ENCODE measurements at regions not wholly inside any gene's neighbourhood (a gene's known extent, or its start where the extent isn't known, plus 50 kb on each side); places are given as distances from the start of the nearest gene placed in this dataset.

GRCh38 chr12:93972411-93973208 lies 175.8 kb upstream of the PLXNC1 start:
- WGBS (ENCODE audit: low lambda C conversion rate, missing lambda C conversion rate) = 67% methylated on average over 8 of the region's 8 CpGs
- Histone ChIP-seq H3K79me2 (no peaks in the 10 kb centered on the region), H3K4me1 (ENCODE audit: insufficient read depth) (no peaks in the 10 kb centered on the region), H3K9me3 (ENCODE audit: low read depth) (no peaks in the 10 kb centered on the region), H3K4me2 (no peak overlapping the region), H4K20me1 (ENCODE audit: insufficient read depth, poor library complexity, severe bottlenecking) (no peaks in the 10 kb centered on the region), H3K4me3 (no peak overlapping the region), H3K27me3 (no peaks in the 10 kb centered on the region), H3K27ac (peak overlapping the region; percentile 39), H3K9me2 (replicated peaks; ENCODE audit: insufficient read depth) (no peaks in the 10 kb centered on the region), H3K36me3 (replicated peaks; ENCODE audit: insufficient read depth, low read depth) (no peaks in the 10 kb centered on the region), H2AFZ (no peak overlapping the region)
- TF ChIP-seq EZH2 (IDR thresholded peaks at IDR 0.05; ENCODE audit: borderline replicate concordance) = no peak
- no peak for TF ChIP-seq CTCF (IDR thresholded peaks at IDR 0.05; ENCODE audit: poor library complexity)
- TF ChIP-seq EZH2phosphoT487 (IDR thresholded peaks at IDR 0.05; ENCODE audit: low read depth, severe bottlenecking, unreplicated experiment) = no peak
- DNase-seq (ENCODE audit: low spot score) = no peak

GRCh38 chr12:93974252-93974651 lies 174.1 kb upstream of the PLXNC1 start:
- Histone ChIP-seq H3K4me2 (no peak overlapping the region), H3K27ac (no peak overlapping the region), H3K4me1 (ENCODE audit: insufficient read depth) (no peaks in the 10 kb centered on the region), H3K27me3 (no peaks in the 10 kb centered on the region), H3K4me3 (no peak overlapping the region), H3K79me2 (no peaks in the 10 kb centered on the region), H4K20me1 (ENCODE audit: insufficient read depth, poor library complexity, severe bottlenecking) (no peaks in the 10 kb centered on the region), H3K9me2 (replicated peaks; ENCODE audit: insufficient read depth) (no peaks in the 10 kb centered on the region), H3K36me3 (replicated peaks; ENCODE audit: insufficient read depth, low read depth) (no peaks in the 10 kb centered on the region), H2AFZ (no peak overlapping the region), H3K9me3 (ENCODE audit: low read depth) (no peaks in the 10 kb centered on the region)
- no peak for DNase-seq (ENCODE audit: low spot score)
- TF ChIP-seq EZH2phosphoT487 (IDR thresholded peaks at IDR 0.05; ENCODE audit: low read depth, severe bottlenecking, unreplicated experiment) (no peak), CTCF (IDR thresholded peaks at IDR 0.05; ENCODE audit: poor library complexity) (no peak), EZH2 (IDR thresholded peaks at IDR 0.05; ENCODE audit: borderline replicate concordance) (no peak)
- 91% methylated on average over 3 of the region's 3 CpGs for WGBS (ENCODE audit: low lambda C conversion rate, missing lambda C conversion rate)

DNA sequence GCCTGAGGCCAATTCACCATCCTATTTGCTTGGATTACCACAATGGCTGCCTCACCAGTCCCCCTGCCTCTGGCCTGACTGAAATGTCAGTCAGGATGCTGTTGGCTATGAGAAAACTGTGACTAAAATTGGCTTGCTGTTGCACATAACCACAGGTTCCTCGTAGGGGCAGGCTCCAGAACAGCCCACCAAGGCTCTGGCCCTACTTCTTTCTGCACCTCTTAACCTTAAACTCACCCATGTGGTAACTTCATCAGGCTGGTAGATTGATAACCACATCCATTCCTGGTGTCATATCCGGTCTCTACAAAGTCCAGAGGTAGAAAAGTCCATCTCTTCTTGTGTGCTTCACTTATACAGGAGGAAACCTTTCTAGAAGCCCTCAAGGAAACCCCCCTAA lies 172.4 kb upstream of the PLXNC1 start:
- TF ChIP-seq CTCF (IDR thresholded peaks at IDR 0.05; ENCODE audit: poor library complexity) (no peak), EZH2phosphoT487 (IDR thresholded peaks at IDR 0.05; ENCODE audit: low read depth, severe bottlenecking, unreplicated experiment) (no peak), EZH2 (IDR thresholded peaks at IDR 0.05; ENCODE audit: borderline replicate concordance) (no peak)
- no peaks in the 10 kb centered on the region for H3K27me3 ChIP-seq
- no peaks in the 10 kb centered on the region for H3K4me1 ChIP-seq (ENCODE audit: insufficient read depth)
- no peaks in the 10 kb centered on the region for H3K79me2 ChIP-seq
- H4K20me1 ChIP-seq (ENCODE audit: insufficient read depth, poor library complexity, severe bottlenecking) = no peaks in the 10 kb centered on the region
- no peak for DNase-seq (ENCODE audit: low spot score)
- 98% methylated on average over 2 of the region's 2 CpGs for WGBS (ENCODE audit: low lambda C conversion rate, missing lambda C conversion rate)
- H3K9me3 ChIP-seq (ENCODE audit: low read depth) = no peaks in the 10 kb centered on the region
- H3K27ac ChIP-seq = no peak overlapping the region
- H3K4me2 ChIP-seq = no peak overlapping the region
- no peak overlapping the region for H2AFZ ChIP-seq
- H3K36me3 ChIP-seq (replicated peaks; ENCODE audit: insufficient read depth, low read depth) = no peaks in the 10 kb centered on the region
- no peak overlapping the region for H3K4me3 ChIP-seq
- no peaks in the 10 kb centered on the region for H3K9me2 ChIP-seq (replicated peaks; ENCODE audit: insufficient read depth)

All from hepatocyte (in vitro differentiated cells).